HG03342 (cell line): ENCODE measurements at regions not wholly inside any gene's neighbourhood (a gene's known extent, or its start where the extent isn't known, plus 50 kb on each side); places are given as distances from the start of the nearest gene placed in this dataset.

Source experiments
- ATAC-seq: cut with Tn5 transposase; IDR thresholded peaks from one replicate; pipeline ENCODE4 v1.9.1; 2021; ENCODE audit warnings: mild to moderate bottlenecking, moderate library complexity; ENCODE audit not compliant: unreplicated experiment

GRCh38 chr2:4549666-4550210 is 846.4 kb downstream of the DCDC2C start:
- ATAC-seq, result no peak

GRCh38 chr2:4551691-4552474 is 848.5 kb downstream of the DCDC2C start:
- ATAC-seq, result no peak

- ATAC-seq, result no peak
Measured at GRCh38 chr2:4553241-4553640, 849.9 kb downstream of the DCDC2C start.

GRCh38 chr2:4556135-4556896 is 852.9 kb downstream of the DCDC2C start:
- ATAC-seq, result no peak

- no peak for ATAC-seq
Measured at GRCh38 chr2:4561196-4561595, 857.8 kb downstream of the DCDC2C start.

- ATAC-seq, result no peak
Measured at GRCh38 chr2:4576075-4576474, 872.7 kb downstream of the DCDC2C start.

GRCh38 chr2:4579977-4580376 is 876.6 kb downstream of the DCDC2C start:
- no peak for ATAC-seq

- ATAC-seq, result no peak
Measured at GRCh38 chr2:4585057-4585635, 881.8 kb downstream of the DCDC2C start.

GRCh38 chr2:4588606-4589005 is 885.2 kb downstream of the DCDC2C start:
- ATAC-seq, result no peak

- no peak for ATAC-seq
Measured at GRCh38 chr2:4591261-4591660, 887.9 kb downstream of the DCDC2C start.

GRCh38 chr2:4597400-4597799 is 894.0 kb downstream of the DCDC2C start:
- no peak for ATAC-seq

GRCh38 chr2:4604767-4605166 is 901.4 kb downstream of the DCDC2C start:
- ATAC-seq, result no peak

GRCh38 chr2:4618141-4618540 is 914.8 kb downstream of the DCDC2C start:
- ATAC-seq, result no peak

GRCh38 chr2:4618630-4619228 is 915.4 kb downstream of the DCDC2C start:
- no peak for ATAC-seq

GRCh38 chr2:4628998-4629501 is 925.7 kb downstream of the DCDC2C start:
- no peak for ATAC-seq

- ATAC-seq, result no peak
Measured at GRCh38 chr2:4635289-4635688, 931.9 kb downstream of the DCDC2C start.

GRCh38 chr2:4653991-4654390 is 950.6 kb downstream of the DCDC2C start:
- ATAC-seq, result no peak

- ATAC-seq, result no peak
Measured at GRCh38 chr2:4656326-4656725, 953.0 kb downstream of the DCDC2C start.

- no peak for ATAC-seq
Measured at GRCh38 chr2:4662161-4662779, 958.9 kb downstream of the DCDC2C start.

GRCh38 chr2:4668381-4668780 is 965.0 kb downstream of the DCDC2C start:
- no peak for ATAC-seq

GRCh38 chr2:4670331-4670730 is 967.0 kb downstream of the DCDC2C start:
- ATAC-seq, result no peak
